Sigmoid colon (tissue), 3 donors: ENCODE measurements at regions not wholly inside any gene's neighbourhood (a gene's known extent, or its start where the extent isn't known, plus 50 kb on each side); places are given as distances from the start of the nearest gene placed in this dataset.

Source experiments
- CTCF ChIP-seq, 4 experiments: fragments of 450-650 bp in 3 of 4; fragments of 200-600 bp in 1 of 4; IDR thresholded peaks; one replicate each; pipeline ENCODE4 v1.5.1; 2016 to 2019; ENCODE audit warnings: antibody characterized with exemption in 4 of 4, mild to moderate bottlenecking in 3 of 4, moderate library complexity in 2 of 4
- POLR2A ChIP-seq, 2 donors: fragments of 450-650 bp; IDR thresholded peaks; one replicate each; pipeline ENCODE4 v1.6.1; 2016; ENCODE audit warnings: antibody characterized with exemption in 2 of 2, mild to moderate bottlenecking in 2 of 2, moderate library complexity in 2 of 2

GRCh38 chr9:96150324-96151227, 151.4 kb downstream of the HSD17B3 start:
- TF ChIP-seq CTCF (IDR thresholded peaks at IDR 0.05) (no peak), POLR2A (IDR thresholded peaks at IDR 0.05) (no peak)
